Endothelial cell of umbilical vein (primary cell): ENCODE measurements at regions not wholly inside any gene's neighbourhood (a gene's known extent, or its start where the extent isn't known, plus 50 kb on each side); places are given as distances from the start of the nearest gene placed in this dataset.

Experiments
- BruUV-seq: library from RNA; stranded (reverse); fragments of 400-500 nt; replicated peaks from 2 replicates; lab custom pipeline; 2021; lab: Mats Ljungman, UMichigan
- CTCF ChIA-PET: fragments of 300-600, 350-600 bp; sonication (Branson Sonifier 250); formaldehyde crosslinking; loops from one replicate; lab custom pipeline; 2021; ENCODE audit warnings: antibody characterized with exemption, inconsistent platforms; lab: Charles Lee
- POLR2A ChIA-PET: fragments of 300-600, 350-600 bp; sonication (Branson Sonifier 250); formaldehyde crosslinking; loops from one replicate; lab custom pipeline; 2021; ENCODE audit warnings: antibody characterized with exemption, inconsistent platforms; lab: Charles Lee
- DNase-seq: peaks from one replicate; pipeline ENCODE4 v3.0.0-alpha.2; 2011; ENCODE audit warnings: low read depth, low spot score
- FAIRE-seq: peaks from 2 replicates; lab custom pipeline; 2011; peaks lifted over from hg19 to GRCh38; lab: Jason Lieb, UNC
- H2AFZ ChIP-seq: 2 replicates; pipeline ENCODE4 v1.6.0; 2012; ENCODE audit warnings: low read depth, low read length, control low read depth, inconsistent platforms
- H3K27ac ChIP-seq: 2 replicates; pipeline ENCODE4 v1.5.1; 2011; ENCODE audit warnings: low read depth, mild to moderate bottlenecking, control low read depth, low read length, moderate library complexity; ENCODE audit not compliant: insufficient read depth
- H3K27me3 ChIP-seq, 2 experiments: 2 replicates each; pipeline versions ENCODE4 v1.6.0 to v1.6.1; 2011; ENCODE audit warnings: low read length in 2 of 2, mixed read lengths in 1 of 2; ENCODE audit not compliant: control insufficient read depth in 2 of 2, insufficient read depth in 2 of 2
- H3K36me3 ChIP-seq, 2 experiments: 2 replicates in 1 of 2; 3 replicates in 1 of 2; pipeline ENCODE4 v1.5.1; 2011; ENCODE audit warnings: low read length in 2 of 2, mild to moderate bottlenecking in 1 of 2, moderate library complexity in 1 of 2; ENCODE audit not compliant: control insufficient read depth in 2 of 2, insufficient read depth in 2 of 2; ENCODE audit errors: extremely low read depth in 1 of 2
- H3K4me1 ChIP-seq: 3 replicates; pipeline ENCODE4 v1.5.1; 2011; ENCODE audit warnings: mild to moderate bottlenecking, low read length; ENCODE audit not compliant: control insufficient read depth, insufficient read depth; ENCODE audit errors: extremely low read depth
- H3K4me2 ChIP-seq: 2 replicates; pipeline ENCODE4 v1.6.1; 2011; ENCODE audit warnings: low read length, control low read depth, mixed read lengths; ENCODE audit not compliant: insufficient read depth
- H3K4me3 ChIP-seq, 3 experiments: fragments of 200-600 bp in 1 of 3; sonication (generic), shearing (Covaris generic) in 1 of 3; replicated peaks in 1 of 3; 2 replicates each; pipeline ENCODE4 v1.5.1; 2011 to 2016; ENCODE audit warnings: control low read depth in 3 of 3, low read length in 3 of 3, mild to moderate bottlenecking in 2 of 3, inconsistent platforms in 1 of 3, low read depth in 1 of 3, moderate library complexity in 1 of 3; ENCODE audit not compliant: insufficient read depth in 1 of 3
- H3K79me2 ChIP-seq: 2 replicates; pipeline ENCODE4 v1.6.0; 2012; ENCODE audit warnings: low read length, inconsistent platforms; ENCODE audit not compliant: control insufficient read depth, insufficient read depth
- H3K9ac ChIP-seq: replicated peaks from 2 replicates; pipeline ENCODE3; 2011; ENCODE audit warnings: low read length, control low read depth; ENCODE audit not compliant: insufficient read depth; ENCODE audit errors: extremely low read depth
- H3K9me1 ChIP-seq: replicated peaks from 3 replicates; pipeline ENCODE4 v1.6.0; 2011; ENCODE audit warnings: mild to moderate bottlenecking, low read length; ENCODE audit not compliant: control insufficient read depth, insufficient read depth; ENCODE audit errors: extremely low read depth
- H3K9me3 ChIP-seq: replicated peaks from 2 replicates; pipeline ENCODE4 v1.5.1; 2012; ENCODE audit warnings: low read length, inconsistent platforms; ENCODE audit not compliant: control insufficient read depth, insufficient read depth
- H4K20me1 ChIP-seq: replicated peaks from 2 replicates; pipeline ENCODE3; 2011; ENCODE audit warnings: mild to moderate bottlenecking, low read length; ENCODE audit not compliant: control insufficient read depth, insufficient read depth; ENCODE audit errors: extremely low read depth
- EZH2 ChIP-seq: IDR thresholded peaks from 2 replicates; pipeline ENCODE4 v1.6.1; 2012; ENCODE audit warnings: borderline replicate concordance, low read depth, mild to moderate bottlenecking, moderate library complexity, low read length, inconsistent platforms; ENCODE audit not compliant: severe bottlenecking
- FOS ChIP-seq: IDR thresholded peaks from 2 replicates; pipeline ENCODE4 v1.6.1; 2011; ENCODE audit warnings: mild to moderate bottlenecking, low read length, moderate library complexity, borderline replicate concordance; ENCODE audit not compliant: insufficient read depth
- GATA2 ChIP-seq: IDR thresholded peaks from 2 replicates; pipeline ENCODE4 v1.7.0; 2011; ENCODE audit warnings: low read depth, mild to moderate bottlenecking, moderate library complexity, mixed read lengths, low read length; ENCODE audit not compliant: insufficient read length, insufficient read depth
- JUN ChIP-seq: IDR thresholded peaks from 2 replicates; pipeline ENCODE4 v1.6.1; 2011; ENCODE audit warnings: borderline replicate concordance, low read depth; ENCODE audit not compliant: insufficient read length, insufficient read depth
- MYC ChIP-seq: IDR thresholded peaks from one replicate; pipeline ENCODE4 v1.6.1; 2011; ENCODE audit warnings: mild to moderate bottlenecking, low read depth, low read length
- POLR2A ChIP-seq: IDR thresholded peaks from 2 replicates; pipeline ENCODE4 v1.6.1; 2012; ENCODE audit warnings: low read depth, mild to moderate bottlenecking, control low read depth, low read length
- POLR2AphosphoS5 ChIP-seq: IDR thresholded peaks from 2 replicates; pipeline ENCODE4 v1.6.1; 2012; ENCODE audit warnings: low read depth, mild to moderate bottlenecking, control low read depth, low read length, moderate library complexity; ENCODE audit not compliant: insufficient read depth
- dilution Hi-C: fragments of 300-500 bp; cut with MboI; formaldehyde crosslinking; loops from one replicate; pipeline ENCODE4 v1.15.0; 2019; ENCODE audit warnings: low sequenced_read_pairs; ENCODE audit not compliant: extremely low pct_ligation_motif_present
- intact Hi-C: fragments of 100-400 bp; cut with micrococcal nuclease; formaldehyde crosslinking; loops from one replicate; pipeline ENCODE4 v1.10.0; 2022
- TF ChIP-seq, protein P1 (sequence below): IDR thresholded peaks from 2 replicates; pipeline ENCODE4 v1.6.1; 2011; ENCODE audit not compliant: insufficient read depth, insufficient read length
- TF ChIP-seq, protein P2 (sequence below), 2 donors: IDR thresholded peaks; 1 replicate in 1 of 2; 2 replicates in 1 of 2; pipeline ENCODE4 v1.5.1; 2011; ENCODE audit warnings: low read length in 2 of 2, mild to moderate bottlenecking in 2 of 2, moderate library complexity in 2 of 2, control low read depth in 1 of 2, inconsistent platforms in 1 of 2, low read depth in 1 of 2; ENCODE audit not compliant: insufficient read depth in 1 of 2; ENCODE audit errors: extremely low read depth in 1 of 2

DNA sequence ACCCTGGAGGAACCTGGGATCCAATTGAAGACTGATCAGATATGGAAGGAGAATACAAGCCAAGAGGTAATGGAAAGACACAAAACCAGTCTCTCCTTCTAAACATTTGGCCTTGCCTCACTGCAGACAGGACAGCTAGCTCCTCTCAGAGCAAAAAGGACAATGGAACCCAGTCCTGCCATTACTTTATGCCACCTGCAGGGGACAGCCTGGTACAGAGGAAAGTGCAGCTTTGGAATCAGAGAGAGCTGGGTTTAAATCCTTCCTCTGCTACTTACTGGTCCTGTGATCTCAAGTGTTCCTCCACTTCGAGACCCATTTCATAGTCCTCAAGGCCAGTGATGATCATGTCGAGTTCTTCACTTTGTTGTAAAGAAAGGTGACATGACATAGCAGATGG lies 159.4 kb upstream of the SMAD3 start:
- Histone ChIP-seq H3K9me1 (no peaks in the 10 kb centered on the region), H3K9me3 (no peaks in the 10 kb centered on the region), H3K4me2 (no peak overlapping the region), H3K4me3 (no peak overlapping the region), H3K27ac (no peak overlapping the region), H3K4me1 (peaks cover 6% of the 10 kb centered on the region), H3K9ac (no peak overlapping the region), H3K79me2 (no peaks in the 10 kb centered on the region), H3K36me3 (no peaks in the 10 kb centered on the region), H3K27me3 (peaks cover 0 to 4% of the 10 kb centered on the region in 2 experiments), H4K20me1 (no peaks in the 10 kb centered on the region), H2AFZ (no peak overlapping the region)
- intact Hi-C loops (no loop called here), dilution Hi-C loops (no loop called here)
- DNase-seq (no peak), FAIRE-seq (no peak)
- CTCF ChIA-PET: no interaction called here
- POLR2A ChIA-PET: interaction anchor here (0.6 kb wide), 1 partner anchor 298 kb away, joined by 3 read pairs; no protein-coding TSS in a partner anchor
- TF ChIP-seq POLR2A (no peak), POLR2AphosphoS5 (no peak), FOS (no peak), EZH2 (no peak), GATA2 (no peak), JUN (no peak), MYC (no peak)
- TF ChIP-seq, protein P1, sequence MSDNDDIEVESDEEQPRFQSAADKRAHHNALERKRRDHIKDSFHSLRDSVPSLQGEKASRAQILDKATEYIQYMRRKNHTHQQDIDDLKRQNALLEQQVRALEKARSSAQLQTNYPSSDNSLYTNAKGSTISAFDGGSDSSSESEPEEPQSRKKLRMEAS: no peak
- TF ChIP-seq, protein P2, sequence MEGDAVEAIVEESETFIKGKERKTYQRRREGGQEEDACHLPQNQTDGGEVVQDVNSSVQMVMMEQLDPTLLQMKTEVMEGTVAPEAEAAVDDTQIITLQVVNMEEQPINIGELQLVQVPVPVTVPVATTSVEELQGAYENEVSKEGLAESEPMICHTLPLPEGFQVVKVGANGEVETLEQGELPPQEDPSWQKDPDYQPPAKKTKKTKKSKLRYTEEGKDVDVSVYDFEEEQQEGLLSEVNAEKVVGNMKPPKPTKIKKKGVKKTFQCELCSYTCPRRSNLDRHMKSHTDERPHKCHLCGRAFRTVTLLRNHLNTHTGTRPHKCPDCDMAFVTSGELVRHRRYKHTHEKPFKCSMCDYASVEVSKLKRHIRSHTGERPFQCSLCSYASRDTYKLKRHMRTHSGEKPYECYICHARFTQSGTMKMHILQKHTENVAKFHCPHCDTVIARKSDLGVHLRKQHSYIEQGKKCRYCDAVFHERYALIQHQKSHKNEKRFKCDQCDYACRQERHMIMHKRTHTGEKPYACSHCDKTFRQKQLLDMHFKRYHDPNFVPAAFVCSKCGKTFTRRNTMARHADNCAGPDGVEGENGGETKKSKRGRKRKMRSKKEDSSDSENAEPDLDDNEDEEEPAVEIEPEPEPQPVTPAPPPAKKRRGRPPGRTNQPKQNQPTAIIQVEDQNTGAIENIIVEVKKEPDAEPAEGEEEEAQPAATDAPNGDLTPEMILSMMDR (IDR thresholded peaks at IDR 0.05; ENCODE audit: extremely low read depth in 1 of 2, insufficient read depth in 1 of 2, low read depth in 1 of 2, low read length in 2 of 2): no peak
- BruUV-seq: no TSS peak
